ENCODE measurements at regions not wholly inside any gene's neighbourhood (a gene's known extent, or its start where the extent isn't known, plus 50 kb on each side); places are given as distances from the start of the nearest gene placed in this dataset.

GRCh38 chr6:44514085-44514484, 126.6 kb downstream of the CDC5L start:
- no peak for TF ChIP-seq ZNF184 (tag by site-specific recombination; IDR thresholded peaks at IDR 0.05)
- TF ChIP-seq PRDM10 (tag by site-specific recombination; IDR thresholded peaks at IDR 0.05): no peak
- TF ChIP-seq CTCF (tag by site-specific recombination; IDR thresholded peaks at IDR 0.05): no peak
- no peak for TF ChIP-seq ZNF513 (tag by site-specific recombination; IDR thresholded peaks at IDR 0.05)
- no peak for TF ChIP-seq SETDB1 (IDR thresholded peaks at IDR 0.05; ENCODE audit: insufficient read length, low read length)
- TF ChIP-seq TCF7L2 (IDR thresholded peaks at IDR 0.05; ENCODE audit: borderline replicate concordance, low read depth, low read length): no peak
- TF ChIP-seq ZNF660 (tag by site-specific recombination; IDR thresholded peaks at IDR 0.05): no peak
- no peak for TF ChIP-seq ZNF292 (tag by site-specific recombination; IDR thresholded peaks at IDR 0.05; ENCODE audit: borderline replicate concordance, low read depth)
